BE2C (cell line): ENCODE measurements at regions not wholly inside any gene's neighbourhood (a gene's known extent, or its start where the extent isn't known, plus 50 kb on each side); places are given as distances from the start of the nearest gene placed in this dataset.

Experiments
- DNase-seq: peaks from one replicate; pipeline ENCODE4 v3.0.0-alpha.2; 2020
- H3K27me3 ChIP-seq: fragments of 250-450 bp; sonication (Bioruptor Pico); 2 replicates; pipeline ENCODE4 v1.5.1; 2020; ENCODE audit warnings: mild to moderate bottlenecking
- H3K36me3 ChIP-seq: fragments of 250-450 bp; sonication (Bioruptor Pico); 2 replicates; pipeline ENCODE4 v1.5.1; 2020; ENCODE audit warnings: mild to moderate bottlenecking
- H3K4me1 ChIP-seq: fragments of 250-450 bp; sonication (Bioruptor Pico); 2 replicates; pipeline ENCODE4 v1.5.1; 2020
- H3K4me3 ChIP-seq: 2 replicates; pipeline ENCODE4 v1.5.1; 2011; ENCODE audit warnings: low read depth, low read length
- H3K9me3 ChIP-seq: fragments of 250-450 bp; sonication (Bioruptor Pico); 2 replicates; pipeline ENCODE4 v1.5.1; 2020
- TF ChIP-seq, protein P1 (sequence below): IDR thresholded peaks from 2 replicates; pipeline ENCODE4 v1.5.1; 2012; ENCODE audit warnings: mild to moderate bottlenecking, low read depth, low read length

DNA sequence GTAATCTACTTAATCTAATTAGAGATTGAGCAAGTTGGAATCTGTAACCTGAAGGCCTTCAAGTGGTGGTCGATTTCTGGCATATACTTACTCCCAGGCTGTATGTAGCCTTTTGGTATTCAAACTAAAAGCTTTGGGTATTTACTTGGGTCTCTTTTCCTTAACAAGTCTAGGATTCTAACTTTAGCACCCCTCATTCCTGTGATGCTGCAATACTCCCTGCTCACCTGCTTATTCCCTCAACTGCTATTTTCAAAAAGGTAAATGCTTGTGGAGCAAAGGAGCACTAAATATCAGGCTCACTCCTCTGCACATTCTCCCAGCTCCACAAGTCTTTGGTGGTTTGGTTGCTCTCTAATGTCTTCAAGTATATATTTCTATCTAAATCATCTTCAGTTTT, 68.0 kb upstream of the CYYR1 start:
- H3K36me3 ChIP-seq = no peaks in the 10 kb centered on the region
- H3K9me3 ChIP-seq = no peaks in the 10 kb centered on the region
- no peak overlapping the region for H3K4me3 ChIP-seq
- TF ChIP-seq, protein P1, sequence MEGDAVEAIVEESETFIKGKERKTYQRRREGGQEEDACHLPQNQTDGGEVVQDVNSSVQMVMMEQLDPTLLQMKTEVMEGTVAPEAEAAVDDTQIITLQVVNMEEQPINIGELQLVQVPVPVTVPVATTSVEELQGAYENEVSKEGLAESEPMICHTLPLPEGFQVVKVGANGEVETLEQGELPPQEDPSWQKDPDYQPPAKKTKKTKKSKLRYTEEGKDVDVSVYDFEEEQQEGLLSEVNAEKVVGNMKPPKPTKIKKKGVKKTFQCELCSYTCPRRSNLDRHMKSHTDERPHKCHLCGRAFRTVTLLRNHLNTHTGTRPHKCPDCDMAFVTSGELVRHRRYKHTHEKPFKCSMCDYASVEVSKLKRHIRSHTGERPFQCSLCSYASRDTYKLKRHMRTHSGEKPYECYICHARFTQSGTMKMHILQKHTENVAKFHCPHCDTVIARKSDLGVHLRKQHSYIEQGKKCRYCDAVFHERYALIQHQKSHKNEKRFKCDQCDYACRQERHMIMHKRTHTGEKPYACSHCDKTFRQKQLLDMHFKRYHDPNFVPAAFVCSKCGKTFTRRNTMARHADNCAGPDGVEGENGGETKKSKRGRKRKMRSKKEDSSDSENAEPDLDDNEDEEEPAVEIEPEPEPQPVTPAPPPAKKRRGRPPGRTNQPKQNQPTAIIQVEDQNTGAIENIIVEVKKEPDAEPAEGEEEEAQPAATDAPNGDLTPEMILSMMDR = no peak
- DNase-seq = no peak
- H3K4me1 ChIP-seq = no peaks in the 10 kb centered on the region; the same call in 1 of the 2 replicates
- H3K27me3 ChIP-seq = no peaks in the 10 kb centered on the region

DNA sequence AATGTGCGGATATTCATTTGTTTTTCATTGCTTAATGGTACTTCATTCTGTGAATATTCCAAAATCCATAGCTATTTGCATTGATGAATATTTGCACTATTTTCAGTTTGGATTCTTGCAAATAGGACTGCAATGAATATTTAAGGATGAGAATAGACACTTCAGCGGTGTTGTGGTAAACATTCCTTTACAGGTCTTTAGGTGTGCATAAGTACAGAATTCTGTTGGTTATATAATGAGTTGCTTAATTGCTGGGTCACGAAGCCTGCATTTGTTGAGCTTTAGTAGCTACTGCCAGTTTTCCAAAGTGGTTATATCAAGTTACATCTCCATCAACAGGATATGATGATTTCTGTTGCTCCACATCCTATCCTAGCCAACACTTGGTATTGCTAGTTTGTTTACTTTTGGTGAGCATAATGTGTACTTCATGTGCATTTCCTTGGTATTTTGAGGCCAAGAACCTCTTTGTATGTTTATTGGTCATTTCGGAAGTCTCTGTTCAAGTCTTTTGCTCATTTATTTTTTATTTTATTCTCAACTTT, 64.2 kb upstream of the CYYR1 start:
- H3K27me3 ChIP-seq = no peaks in the 10 kb centered on the region
- H3K36me3 ChIP-seq = no peaks in the 10 kb centered on the region
- DNase-seq = no peak
- TF ChIP-seq, protein P1 = no peak
- H3K4me1 ChIP-seq = no peaks in the 10 kb centered on the region; the same call in 1 of the 2 replicates
- H3K4me3 ChIP-seq = no peak overlapping the region
- H3K9me3 ChIP-seq = no peaks in the 10 kb centered on the region

DNA sequence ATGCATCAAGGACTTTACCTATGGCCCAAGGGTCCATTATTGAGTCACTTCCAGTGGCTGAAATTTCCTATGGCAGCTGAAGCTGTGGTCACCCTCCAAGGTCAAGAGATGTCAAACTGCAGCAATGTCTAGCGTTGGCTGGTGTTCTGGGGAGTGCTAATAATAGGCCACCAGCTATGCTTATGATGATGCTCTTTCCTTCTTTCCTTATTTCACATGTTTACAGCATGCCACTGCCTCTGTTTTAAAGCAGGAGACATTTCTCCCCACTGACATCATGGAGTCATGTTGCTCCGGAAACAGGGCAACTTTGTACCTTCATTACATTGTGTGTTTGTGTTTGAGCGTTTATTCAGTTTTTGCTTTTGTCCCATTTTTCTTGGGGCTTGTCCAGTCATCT, 62.6 kb upstream of the CYYR1 start:
- H3K4me1 ChIP-seq = no peaks in the 10 kb centered on the region
- TF ChIP-seq, protein P1 = no peak
- H3K36me3 ChIP-seq = no peaks in the 10 kb centered on the region
- H3K27me3 ChIP-seq = no peaks in the 10 kb centered on the region
- H3K9me3 ChIP-seq = no peaks in the 10 kb centered on the region
- H3K4me3 ChIP-seq = no peak overlapping the region
- DNase-seq = no peak

DNA sequence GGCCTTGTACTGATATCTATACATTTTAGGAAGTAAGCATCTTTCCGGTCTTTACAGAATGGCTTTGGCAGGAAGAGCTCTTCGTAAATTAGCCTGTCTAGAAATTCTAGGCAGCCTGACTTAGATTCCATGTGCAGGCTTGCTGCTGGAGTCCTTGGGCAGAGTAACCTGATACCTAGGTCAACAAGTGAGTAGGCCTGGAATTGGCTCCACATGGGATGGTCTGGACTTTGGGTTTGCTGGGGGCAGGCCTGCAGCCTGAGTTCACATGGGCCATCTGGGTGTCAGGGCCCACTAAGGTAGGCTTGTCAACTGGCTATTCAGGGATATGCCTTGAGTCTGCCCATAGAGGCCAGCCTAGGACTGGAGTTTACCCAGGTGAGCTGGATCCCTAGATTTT, 59.6 kb upstream of the CYYR1 start:
- TF ChIP-seq, protein P1 = no peak
- no peaks in the 10 kb centered on the region for H3K4me1 ChIP-seq
- no peaks in the 10 kb centered on the region for H3K27me3 ChIP-seq
- H3K9me3 ChIP-seq = no peaks in the 10 kb centered on the region
- no peaks in the 10 kb centered on the region for H3K36me3 ChIP-seq
- H3K4me3 ChIP-seq = no peak overlapping the region
- DNase-seq = no peak

DNA sequence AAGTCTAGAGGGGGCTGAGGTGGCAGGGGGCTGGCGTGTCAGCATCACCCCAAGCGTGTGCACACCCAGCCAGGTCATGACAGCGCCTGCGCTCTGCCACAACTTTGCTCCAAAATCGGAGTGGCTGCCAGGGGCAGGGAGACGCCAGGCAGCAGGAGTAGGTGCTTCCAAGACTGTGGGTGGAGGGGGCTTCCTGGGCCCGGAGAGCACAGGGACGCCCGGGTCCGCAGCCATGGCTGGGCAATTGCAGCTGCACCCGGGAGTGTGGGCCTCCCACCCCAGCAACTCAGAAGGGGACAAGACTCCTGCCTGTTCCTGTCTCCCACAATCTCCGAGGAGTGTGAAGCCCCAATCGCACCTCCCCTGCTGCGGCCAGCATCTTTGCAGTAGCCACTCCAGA, 53.1 kb upstream of the CYYR1 start:
- Histone ChIP-seq H3K4me3 (no peak overlapping the region), H3K4me1 (no peaks in the 10 kb centered on the region), H3K9me3 (no peaks in the 10 kb centered on the region), H3K36me3 (no peaks in the 10 kb centered on the region), H3K27me3 (no peaks in the 10 kb centered on the region)
- DNase-seq = no peak
- TF ChIP-seq, protein P1 = no peak

DNA sequence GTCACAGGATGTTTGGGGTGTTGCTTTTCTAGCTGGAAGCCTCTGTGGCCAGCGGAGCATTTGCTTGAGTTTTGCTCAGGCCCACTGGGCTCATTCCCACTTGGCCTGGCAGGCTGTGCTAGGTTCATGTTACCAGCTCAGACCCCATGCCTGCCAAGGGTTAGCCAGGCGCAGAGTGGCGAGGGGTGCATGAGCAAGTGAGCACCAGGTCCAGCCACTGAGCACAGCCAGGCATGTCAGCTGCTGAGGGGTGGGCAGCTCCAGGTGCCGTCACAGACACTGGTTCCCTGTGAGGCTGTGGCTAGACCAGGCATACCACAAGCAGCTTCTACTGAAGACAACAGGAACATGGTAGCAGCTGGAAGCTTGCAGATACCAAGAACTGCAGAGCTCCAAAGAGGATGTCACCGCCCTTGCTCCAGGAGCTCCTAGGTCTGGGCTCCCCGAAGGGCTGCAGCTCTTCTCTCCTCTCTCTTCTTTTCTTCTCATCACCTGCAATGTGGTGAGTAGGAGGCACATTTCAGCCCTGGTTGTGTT, 52.0 kb upstream of the CYYR1 start:
- no peak for DNase-seq
- TF ChIP-seq, protein P1 = no peak

More for the DNA sequence above, 52.0 kb upstream of the CYYR1 start:
- H3K4me1 ChIP-seq = no peaks in the 10 kb centered on the region
- H3K27me3 ChIP-seq = no peaks in the 10 kb centered on the region
- no peak overlapping the region for H3K4me3 ChIP-seq
- no peaks in the 10 kb centered on the region for H3K36me3 ChIP-seq
- no peaks in the 10 kb centered on the region for H3K9me3 ChIP-seq
